WTC11 (cell line): ENCODE measurements at regions not wholly inside any gene's neighbourhood (a gene's known extent, or its start where the extent isn't known, plus 50 kb on each side); places are given as distances from the start of the nearest gene placed in this dataset.

ENCODE experiments used
- ATAC-seq: fragments of 200-7000 bp; cut with Tn5 transposase; 2 replicates; pipeline ENCODE4 v1.10.0; 2021; ENCODE audit warnings: mild to moderate bottlenecking, moderate library complexity
- CTCF ChIA-PET: fragments of 300-600 bp; sonication (Branson Sonifier 250); formaldehyde crosslinking; loops from one replicate; lab custom pipeline; 2021; ENCODE audit warnings: antibody characterized with exemption; lab: Charles Lee
- POLR2A ChIA-PET: fragments of 350-600 bp; sonication (Branson Sonifier 250); formaldehyde crosslinking; loops from one replicate; lab custom pipeline; 2021; ENCODE audit warnings: antibody characterized with exemption; lab: Charles Lee
- DNase-seq: peaks from one replicate; pipeline ENCODE4 v3.0.0; 2021; ENCODE audit warnings: low spot score
- H3K27ac Mint-ChIP-seq: 2 replicates; pipeline ENCODE4 v1.8.0; 2021; ENCODE audit warnings: mixed read lengths
- H3K27me3 Mint-ChIP-seq: 2 replicates; pipeline ENCODE4 v1.8.0; 2021; ENCODE audit warnings: low read depth, mild to moderate bottlenecking, moderate library complexity, mixed read lengths
- H3K36me3 Mint-ChIP-seq: 2 replicates; pipeline ENCODE4 v1.8.0; 2021; ENCODE audit warnings: mixed read lengths
- H3K4me1 Mint-ChIP-seq: 2 replicates; pipeline ENCODE4 v1.8.0; 2022; ENCODE audit warnings: mixed read lengths
- H3K4me3 Mint-ChIP-seq: 2 replicates; pipeline ENCODE4 v1.8.0; 2021; ENCODE audit warnings: mild to moderate bottlenecking, moderate library complexity, mixed read lengths
- H3K9me3 Mint-ChIP-seq: 2 replicates; pipeline ENCODE4 v1.8.0; 2021; ENCODE audit warnings: mixed read lengths
- ELF4 ChIP-seq: sonication (generic); formaldehyde crosslinking; IDR thresholded peaks from 2 replicates; pipeline ENCODE4 v1.8.1; 2022; ENCODE audit warnings: low read depth, mild to moderate bottlenecking, moderate library complexity, missing genetic modification reagents
- ESRRA ChIP-seq: sonication (generic); formaldehyde crosslinking; IDR thresholded peaks from 2 replicates; pipeline ENCODE4 v1.8.1; 2022; ENCODE audit warnings: mild to moderate bottlenecking, missing genetic modification reagents, borderline replicate concordance
- GABPB1 ChIP-seq: sonication (generic); formaldehyde crosslinking; IDR thresholded peaks from 2 replicates; pipeline ENCODE4 v1.8.1; 2023; ENCODE audit warnings: mild to moderate bottlenecking, missing genetic modification reagents
- KAT7 ChIP-seq: sonication (generic); formaldehyde crosslinking; IDR thresholded peaks from 2 replicates; pipeline ENCODE4 v1.8.1; 2023; ENCODE audit warnings: missing genetic modification reagents, mild to moderate bottlenecking, borderline replicate concordance
- MXD4 ChIP-seq: fragments of 250-450 bp; sonication (Bioruptor Pico); IDR thresholded peaks from 2 replicates; pipeline ENCODE4 v1.8.0; 2021; ENCODE audit warnings: mild to moderate bottlenecking, moderate library complexity, borderline replicate concordance
- PRRX2 ChIP-seq: fragments of 250-450 bp; sonication (Bioruptor Pico); IDR thresholded peaks from 2 replicates; pipeline ENCODE4 v1.8.0; 2021; ENCODE audit warnings: mild to moderate bottlenecking
- TEAD1 ChIP-seq: sonication (generic); formaldehyde crosslinking; IDR thresholded peaks from 2 replicates; pipeline ENCODE4 v1.8.0; 2022; ENCODE audit warnings: mild to moderate bottlenecking, missing genetic modification reagents
- TEAD4 ChIP-seq: sonication (generic); formaldehyde crosslinking; IDR thresholded peaks from 2 replicates; pipeline ENCODE4 v1.8.0; 2022; ENCODE audit warnings: mild to moderate bottlenecking, missing genetic modification reagents
- ZNF138 ChIP-seq: sonication (generic); formaldehyde crosslinking; conservative IDR thresholded peaks from 2 replicates; pipeline ENCODE4 v1.8.1; 2022; ENCODE audit warnings: mild to moderate bottlenecking, moderate library complexity, missing genetic modification reagents
- ZNF232 ChIP-seq: sonication (generic); formaldehyde crosslinking; IDR thresholded peaks from 2 replicates; pipeline ENCODE4 v1.8.0; 2022; ENCODE audit warnings: mild to moderate bottlenecking, missing genetic modification reagents
- TF ChIP-seq, protein P1 (sequence below): sonication (generic); formaldehyde crosslinking; IDR thresholded peaks from 2 replicates; pipeline ENCODE4 v1.8.1; 2023; ENCODE audit warnings: mild to moderate bottlenecking, missing genetic modification reagents, borderline replicate concordance
- TF ChIP-seq, protein P2 (sequence below): sonication (generic); formaldehyde crosslinking; IDR thresholded peaks from 2 replicates; pipeline ENCODE4 v1.8.1; 2023; ENCODE audit warnings: mild to moderate bottlenecking, moderate library complexity, missing genetic modification reagents
- TF ChIP-seq, protein P3 (sequence below): sonication (generic); formaldehyde crosslinking; IDR thresholded peaks from 2 replicates; pipeline ENCODE4 v1.8.0; 2022; ENCODE audit warnings: missing genetic modification reagents
- TF ChIP-seq, protein P4 (sequence below): sonication (generic); formaldehyde crosslinking; IDR thresholded peaks from 2 replicates; pipeline ENCODE4 v1.8.1; 2022; ENCODE audit warnings: mild to moderate bottlenecking, missing genetic modification reagents, moderate library complexity, borderline replicate concordance

DNA sequence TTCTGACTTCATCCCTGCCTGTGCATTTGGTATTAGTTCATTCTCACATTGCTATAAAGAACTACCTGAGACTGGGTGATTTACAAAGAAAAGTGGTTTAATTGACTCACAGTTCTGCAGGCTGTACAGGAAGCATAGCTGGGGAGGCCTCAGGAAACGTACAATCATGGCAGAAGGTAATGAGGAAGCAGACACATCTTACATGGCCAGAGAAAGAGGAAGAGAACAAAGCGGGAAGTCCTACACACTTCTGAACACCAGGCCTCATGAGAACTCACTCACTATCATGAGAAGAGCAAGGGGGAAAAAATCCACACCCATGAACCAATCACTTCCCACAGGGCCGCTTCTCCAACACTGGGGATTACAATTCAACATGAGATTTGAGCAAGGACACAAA lies 303.9 kb downstream of the CBLN4 start (continued):
- TF ChIP-seq, protein P1, sequence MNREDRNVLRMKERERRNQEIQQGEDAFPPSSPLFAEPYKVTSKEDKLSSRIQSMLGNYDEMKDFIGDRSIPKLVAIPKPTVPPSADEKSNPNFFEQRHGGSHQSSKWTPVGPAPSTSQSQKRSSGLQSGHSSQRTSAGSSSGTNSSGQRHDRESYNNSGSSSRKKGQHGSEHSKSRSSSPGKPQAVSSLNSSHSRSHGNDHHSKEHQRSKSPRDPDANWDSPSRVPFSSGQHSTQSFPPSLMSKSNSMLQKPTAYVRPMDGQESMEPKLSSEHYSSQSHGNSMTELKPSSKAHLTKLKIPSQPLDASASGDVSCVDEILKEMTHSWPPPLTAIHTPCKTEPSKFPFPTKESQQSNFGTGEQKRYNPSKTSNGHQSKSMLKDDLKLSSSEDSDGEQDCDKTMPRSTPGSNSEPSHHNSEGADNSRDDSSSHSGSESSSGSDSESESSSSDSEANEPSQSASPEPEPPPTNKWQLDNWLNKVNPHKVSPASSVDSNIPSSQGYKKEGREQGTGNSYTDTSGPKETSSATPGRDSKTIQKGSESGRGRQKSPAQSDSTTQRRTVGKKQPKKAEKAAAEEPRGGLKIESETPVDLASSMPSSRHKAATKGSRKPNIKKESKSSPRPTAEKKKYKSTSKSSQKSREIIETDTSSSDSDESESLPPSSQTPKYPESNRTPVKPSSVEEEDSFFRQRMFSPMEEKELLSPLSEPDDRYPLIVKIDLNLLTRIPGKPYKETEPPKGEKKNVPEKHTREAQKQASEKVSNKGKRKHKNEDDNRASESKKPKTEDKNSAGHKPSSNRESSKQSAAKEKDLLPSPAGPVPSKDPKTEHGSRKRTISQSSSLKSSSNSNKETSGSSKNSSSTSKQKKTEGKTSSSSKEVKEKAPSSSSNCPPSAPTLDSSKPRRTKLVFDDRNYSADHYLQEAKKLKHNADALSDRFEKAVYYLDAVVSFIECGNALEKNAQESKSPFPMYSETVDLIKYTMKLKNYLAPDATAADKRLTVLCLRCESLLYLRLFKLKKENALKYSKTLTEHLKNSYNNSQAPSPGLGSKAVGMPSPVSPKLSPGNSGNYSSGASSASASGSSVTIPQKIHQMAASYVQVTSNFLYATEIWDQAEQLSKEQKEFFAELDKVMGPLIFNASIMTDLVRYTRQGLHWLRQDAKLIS (CRISPR knock-in tag): no peak
- TF ChIP-seq ZNF138 (CRISPR knock-in tag): no peak
- TF ChIP-seq, all 79 proteins: peak for 0

DNA sequence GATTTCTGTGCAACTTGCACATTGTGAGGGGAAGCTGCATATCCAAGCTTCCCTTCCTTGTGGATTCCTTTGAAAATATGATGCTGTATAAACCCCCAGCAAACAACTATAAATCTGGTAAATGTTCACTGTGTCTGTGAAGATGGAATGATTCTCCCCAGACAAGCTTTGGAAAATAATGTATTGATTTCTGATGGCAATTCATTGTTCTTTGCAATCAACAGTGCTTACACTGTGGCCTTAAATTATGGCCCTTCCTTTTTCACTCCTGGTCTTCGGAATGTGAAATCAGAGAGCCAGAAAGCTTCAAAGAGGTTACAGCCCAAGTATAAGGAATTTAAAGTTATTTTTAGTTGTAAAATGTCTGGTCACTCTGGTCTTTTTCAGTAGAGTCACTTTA lies 308.8 kb downstream of the CBLN4 start:
- no peak for DNase-seq
- Mint-ChIP-seq H3K36me3 (peaks cover 67% of the 10 kb centered on the region), H3K27ac (no peak overlapping the region), H3K27me3 (peaks cover 4% of the 10 kb centered on the region), H3K4me3 (no peak overlapping the region), H3K4me1 (no peaks in the 10 kb centered on the region), H3K9me3 (peaks cover 81% of the 10 kb centered on the region)
- ChIA-PET POLR2A (no interaction called here), CTCF (no interaction called here)
- TF ChIP-seq GABPB1 (CRISPR knock-in tag): no peak
- no peak for TF ChIP-seq MXD4 (CRISPR knock-in tag)
- no peak for TF ChIP-seq ZNF232 (CRISPR knock-in tag)
- no peak for TF ChIP-seq PRRX2 (CRISPR knock-in tag)
- TF ChIP-seq, protein P2, sequence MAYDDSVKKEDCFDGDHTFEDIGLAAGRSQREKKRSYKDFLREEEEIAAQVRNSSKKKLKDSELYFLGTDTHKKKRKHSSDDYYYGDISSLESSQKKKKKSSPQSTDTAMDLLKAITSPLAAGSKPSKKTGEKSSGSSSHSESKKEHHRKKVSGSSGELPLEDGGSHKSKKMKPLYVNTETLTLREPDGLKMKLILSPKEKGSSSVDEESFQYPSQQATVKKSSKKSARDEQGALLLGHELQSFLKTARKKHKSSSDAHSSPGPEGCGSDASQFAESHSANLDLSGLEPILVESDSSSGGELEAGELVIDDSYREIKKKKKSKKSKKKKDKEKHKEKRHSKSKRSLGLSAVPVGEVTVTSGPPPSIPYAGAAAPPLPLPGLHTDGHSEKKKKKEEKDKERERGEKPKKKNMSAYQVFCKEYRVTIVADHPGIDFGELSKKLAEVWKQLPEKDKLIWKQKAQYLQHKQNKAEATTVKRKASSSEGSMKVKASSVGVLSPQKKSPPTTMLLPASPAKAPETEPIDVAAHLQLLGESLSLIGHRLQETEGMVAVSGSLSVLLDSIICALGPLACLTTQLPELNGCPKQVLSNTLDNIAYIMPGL (CRISPR knock-in tag): no peak
- ATAC-seq: no peak

DNA sequence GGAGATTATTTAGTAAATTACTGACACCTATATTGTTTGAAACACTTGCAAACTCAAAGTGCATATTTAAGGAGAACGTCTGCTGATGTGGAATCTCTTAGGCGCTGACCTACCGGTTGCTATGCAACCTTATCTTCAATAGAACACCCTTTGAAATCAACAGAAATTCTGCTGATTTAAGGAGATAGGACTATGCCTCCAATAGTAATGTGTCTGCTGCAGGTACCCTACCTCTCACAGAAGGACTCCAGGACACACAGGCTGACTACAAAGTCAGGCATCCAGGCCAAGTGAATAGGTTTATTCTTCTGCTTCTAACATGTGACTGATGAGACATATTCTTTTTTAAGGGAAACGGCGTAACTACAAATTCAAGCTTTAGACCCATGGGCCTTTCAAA lies 311.7 kb downstream of the CBLN4 start:
- Mint-ChIP-seq H3K27ac (no peak overlapping the region), H3K9me3 (peaks cover 80% of the 10 kb centered on the region), H3K4me1 (no peaks in the 10 kb centered on the region), H3K27me3 (peaks cover 4% of the 10 kb centered on the region), H3K36me3 (peaks cover 69% of the 10 kb centered on the region), H3K4me3 (no peak overlapping the region)
- TF ChIP-seq, protein P3, sequence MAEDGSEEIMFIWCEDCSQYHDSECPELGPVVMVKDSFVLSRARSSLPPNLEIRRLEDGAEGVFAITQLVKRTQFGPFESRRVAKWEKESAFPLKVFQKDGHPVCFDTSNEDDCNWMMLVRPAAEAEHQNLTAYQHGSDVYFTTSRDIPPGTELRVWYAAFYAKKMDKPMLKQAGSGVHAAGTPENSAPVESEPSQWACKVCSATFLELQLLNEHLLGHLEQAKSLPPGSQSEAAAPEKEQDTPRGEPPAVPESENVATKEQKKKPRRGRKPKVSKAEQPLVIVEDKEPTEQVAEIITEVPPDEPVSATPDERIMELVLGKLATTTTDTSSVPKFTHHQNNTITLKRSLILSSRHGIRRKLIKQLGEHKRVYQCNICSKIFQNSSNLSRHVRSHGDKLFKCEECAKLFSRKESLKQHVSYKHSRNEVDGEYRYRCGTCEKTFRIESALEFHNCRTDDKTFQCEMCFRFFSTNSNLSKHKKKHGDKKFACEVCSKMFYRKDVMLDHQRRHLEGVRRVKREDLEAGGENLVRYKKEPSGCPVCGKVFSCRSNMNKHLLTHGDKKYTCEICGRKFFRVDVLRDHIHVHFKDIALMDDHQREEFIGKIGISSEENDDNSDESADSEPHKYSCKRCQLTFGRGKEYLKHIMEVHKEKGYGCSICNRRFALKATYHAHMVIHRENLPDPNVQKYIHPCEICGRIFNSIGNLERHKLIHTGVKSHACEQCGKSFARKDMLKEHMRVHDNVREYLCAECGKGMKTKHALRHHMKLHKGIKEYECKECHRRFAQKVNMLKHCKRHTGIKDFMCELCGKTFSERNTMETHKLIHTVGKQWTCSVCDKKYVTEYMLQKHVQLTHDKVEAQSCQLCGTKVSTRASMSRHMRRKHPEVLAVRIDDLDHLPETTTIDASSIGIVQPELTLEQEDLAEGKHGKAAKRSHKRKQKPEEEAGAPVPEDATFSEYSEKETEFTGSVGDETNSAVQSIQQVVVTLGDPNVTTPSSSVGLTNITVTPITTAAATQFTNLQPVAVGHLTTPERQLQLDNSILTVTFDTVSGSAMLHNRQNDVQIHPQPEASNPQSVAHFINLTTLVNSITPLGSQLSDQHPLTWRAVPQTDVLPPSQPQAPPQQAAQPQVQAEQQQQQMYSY (CRISPR knock-in tag): no peak
- TF ChIP-seq, protein P4, sequence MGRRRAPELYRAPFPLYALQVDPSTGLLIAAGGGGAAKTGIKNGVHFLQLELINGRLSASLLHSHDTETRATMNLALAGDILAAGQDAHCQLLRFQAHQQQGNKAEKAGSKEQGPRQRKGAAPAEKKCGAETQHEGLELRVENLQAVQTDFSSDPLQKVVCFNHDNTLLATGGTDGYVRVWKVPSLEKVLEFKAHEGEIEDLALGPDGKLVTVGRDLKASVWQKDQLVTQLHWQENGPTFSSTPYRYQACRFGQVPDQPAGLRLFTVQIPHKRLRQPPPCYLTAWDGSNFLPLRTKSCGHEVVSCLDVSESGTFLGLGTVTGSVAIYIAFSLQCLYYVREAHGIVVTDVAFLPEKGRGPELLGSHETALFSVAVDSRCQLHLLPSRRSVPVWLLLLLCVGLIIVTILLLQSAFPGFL (CRISPR knock-in tag): no peak
- no peak for ATAC-seq
- ChIA-PET POLR2A (no interaction called here), CTCF (no interaction called here)
- no peak for DNase-seq

DNA sequence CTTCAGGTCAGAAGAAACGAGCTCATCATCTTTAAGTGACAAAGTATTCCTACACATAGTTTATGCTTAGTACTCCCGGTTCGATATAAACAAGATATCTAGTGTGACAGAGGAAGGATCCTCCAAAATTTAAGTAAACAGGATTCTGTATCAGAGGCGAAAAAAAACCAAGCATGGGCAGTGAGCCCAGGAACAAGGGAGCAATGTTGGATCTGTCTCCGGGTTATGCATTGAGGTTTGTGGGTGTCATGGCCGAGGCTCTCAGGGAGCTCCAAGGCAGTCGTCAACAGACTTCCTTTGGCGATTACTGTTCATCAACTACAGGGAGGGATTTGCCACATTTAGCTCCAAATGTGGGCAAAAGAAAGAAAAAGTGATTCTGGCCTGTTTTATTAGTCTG lies 319.5 kb downstream of the CBLN4 start:
- Mint-ChIP-seq H3K4me1 (no peaks in the 10 kb centered on the region), H3K27me3 (peaks cover 6% of the 10 kb centered on the region; the same call in 1 of the 2 replicates), H3K4me3 (no peak overlapping the region), H3K36me3 (peaks cover 65% of the 10 kb centered on the region), H3K9me3 (peaks cover 76% of the 10 kb centered on the region), H3K27ac (no peak overlapping the region)
- ATAC-seq (no peak), DNase-seq (no peak)
- no peak for TF ChIP-seq ELF4 (CRISPR knock-in tag)
- no peak for TF ChIP-seq KAT7 (CRISPR knock-in tag)
- TF ChIP-seq TEAD1 (CRISPR knock-in tag): no peak
- no peak for TF ChIP-seq TEAD4 (CRISPR knock-in tag)
- no peak for TF ChIP-seq ESRRA (CRISPR knock-in tag)
- ChIA-PET CTCF (no interaction called here), POLR2A (no interaction called here)
